HEK293T (cell line): ENCODE measurements at regions not wholly inside any gene's neighbourhood (a gene's known extent, or its start where the extent isn't known, plus 50 kb on each side); places are given as distances from the start of the nearest gene placed in this dataset.
"Not testable (repeated sequence)": the region's sequence is repeated elsewhere in the genome, so short reads cannot be mapped to it uniquely, and the experiment has no call there.

Source experiments
- CTCF ChIA-PET: fragments of 350-600 bp; formaldehyde crosslinking; extraction: SDS; loops from one replicate; lab custom pipeline; 2021; ENCODE audit warnings: antibody characterized with exemption, inconsistent platforms; lab: Yijun Ruan, JAX
- POLR2A ChIA-PET: fragments of 350-600 bp; formaldehyde crosslinking; extraction: SDS; loops from one replicate; lab custom pipeline; 2020; ENCODE audit warnings: antibody characterized with exemption, inconsistent platforms; lab: Yijun Ruan, JAX
- DNase-seq: peaks from one replicate; pipeline ENCODE4 v3.0.0; 2012; ENCODE audit warnings: mixed read lengths; ENCODE audit errors: extremely low spot score
- ARNT ChIP-seq: fragments of 450-650 bp; IDR thresholded peaks from 2 replicates; pipeline ENCODE4 v1.6.1; 2017; ENCODE audit warnings: mild to moderate bottlenecking
- BHLHE40 ChIP-seq: fragments of 450-650 bp; IDR thresholded peaks from 2 replicates; pipeline ENCODE4 v1.6.1; 2016; ENCODE audit warnings: mild to moderate bottlenecking, moderate library complexity, borderline replicate concordance
- CTBP1 ChIP-seq: fragments of 450-650 bp; IDR thresholded peaks from 2 replicates; pipeline ENCODE4 v1.6.1; 2016; ENCODE audit warnings: borderline replicate concordance
- ELF4 ChIP-seq: fragments of 450-650 bp; IDR thresholded peaks from 2 replicates; pipeline ENCODE4 v1.6.1; 2017; ENCODE audit warnings: antibody characterized with exemption
- FOXA1 ChIP-seq: fragments of 450-650 bp; IDR thresholded peaks from 2 replicates; pipeline ENCODE4 v1.6.1; 2016; ENCODE audit warnings: mild to moderate bottlenecking
- FOXK2 ChIP-seq: fragments of 450-650 bp; IDR thresholded peaks from 2 replicates; pipeline ENCODE4 v1.6.1; 2016; ENCODE audit warnings: mild to moderate bottlenecking
- FOXM1 ChIP-seq: fragments of 450-650 bp; IDR thresholded peaks from 2 replicates; pipeline ENCODE4 v1.6.1; 2017; ENCODE audit warnings: mild to moderate bottlenecking, borderline replicate concordance
- HDGF ChIP-seq: fragments of 450-650 bp; IDR thresholded peaks from 2 replicates; pipeline ENCODE4 v1.6.1; 2017; ENCODE audit warnings: antibody characterized with exemption, borderline replicate concordance
- L3MBTL2 ChIP-seq: fragments of 450-650 bp; conservative IDR thresholded peaks from 2 replicates; pipeline ENCODE4 v1.6.1; 2016; ENCODE audit warnings: mild to moderate bottlenecking
- LEF1 ChIP-seq: fragments of 450-650 bp; IDR thresholded peaks from 2 replicates; pipeline ENCODE4 v1.6.1; 2017; ENCODE audit warnings: mild to moderate bottlenecking, borderline replicate concordance
- NFRKB ChIP-seq: fragments of 450-650 bp; IDR thresholded peaks from 2 replicates; pipeline ENCODE4 v1.6.1; 2016; ENCODE audit warnings: mild to moderate bottlenecking, moderate library complexity
- SP1 ChIP-seq: fragments of 450-650 bp; IDR thresholded peaks from 2 replicates; pipeline ENCODE4 v1.6.1; 2017
- SUZ12 ChIP-seq: fragments of 450-650 bp; IDR thresholded peaks from 2 replicates; pipeline ENCODE4 v1.6.1; 2016; ENCODE audit warnings: mild to moderate bottlenecking
- TARDBP ChIP-seq: fragments of 450-650 bp; IDR thresholded peaks from 2 replicates; pipeline ENCODE4 v1.6.1; 2016
- ZNF384 ChIP-seq: fragments of 450-650 bp; IDR thresholded peaks from 2 replicates; pipeline ENCODE4 v1.6.1; 2016
- TF ChIP-seq, protein P1 (sequence below): fragments of 450-650 bp; IDR thresholded peaks from 2 replicates; pipeline ENCODE4 v1.6.1; 2016

DNA sequence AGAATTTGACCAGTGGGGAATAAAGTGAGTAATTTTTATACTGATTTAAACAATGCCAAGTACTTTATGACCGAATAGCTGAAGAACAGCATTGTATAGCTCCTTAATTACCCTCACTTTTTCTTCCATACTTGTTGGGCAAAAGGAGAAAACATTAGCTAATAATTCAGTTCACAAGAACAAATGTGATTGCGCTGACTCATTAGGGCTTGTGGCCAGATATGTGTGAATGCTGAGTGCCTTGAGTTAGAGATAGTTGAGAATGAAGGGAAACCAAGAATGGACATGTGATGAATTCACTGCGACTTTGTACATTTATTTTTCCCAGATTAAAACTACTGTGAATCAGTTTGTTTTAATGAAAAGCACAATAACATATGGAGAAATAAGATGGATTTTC is 669.4 kb downstream of the TFAP2A start:
- DNase-seq = no peak
- TF ChIP-seq NFRKB (no peak), HDGF (no peak), L3MBTL2 (no peak), FOXK2 (no peak), FOXA1 (no peak), BHLHE40 (no peak), TARDBP (no peak), LEF1 (no peak), ELF4 (no peak), SP1 (no peak), FOXM1 (no peak), ARNT (no peak), ZNF384 (no peak), CTBP1 (no peak), SUZ12 (no peak)
- TF ChIP-seq, protein P1, sequence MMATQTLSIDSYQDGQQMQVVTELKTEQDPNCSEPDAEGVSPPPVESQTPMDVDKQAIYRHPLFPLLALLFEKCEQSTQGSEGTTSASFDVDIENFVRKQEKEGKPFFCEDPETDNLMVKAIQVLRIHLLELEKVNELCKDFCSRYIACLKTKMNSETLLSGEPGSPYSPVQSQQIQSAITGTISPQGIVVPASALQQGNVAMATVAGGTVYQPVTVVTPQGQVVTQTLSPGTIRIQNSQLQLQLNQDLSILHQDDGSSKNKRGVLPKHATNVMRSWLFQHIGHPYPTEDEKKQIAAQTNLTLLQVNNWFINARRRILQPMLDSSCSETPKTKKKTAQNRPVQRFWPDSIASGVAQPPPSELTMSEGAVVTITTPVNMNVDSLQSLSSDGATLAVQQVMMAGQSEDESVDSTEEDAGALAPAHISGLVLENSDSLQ = no peak
- ChIA-PET CTCF (no interaction called here), POLR2A (no interaction called here)

- DNase-seq = no peak
- CTCF ChIA-PET = no interaction called here
- TF ChIP-seq TARDBP (no peak), FOXA1 (no peak), NFRKB (no peak), ZNF384 (no peak)
- POLR2A ChIA-PET = no interaction called here
Measured at GRCh38 chr6:9744119-9744518, 670.8 kb downstream of the TFAP2A start.

GRCh38 chr6:9732056-9732455 is 682.8 kb downstream of the TFAP2A start:
- TF ChIP-seq FOXK2 (no peak), BHLHE40 (no peak), ARNT (no peak), NFRKB (no peak), SP1 (no peak), FOXM1 (no peak), CTBP1 (no peak), ZNF384 (no peak), HDGF (no peak), ELF4 (no peak), SUZ12 (no peak), FOXA1 (no peak), LEF1 (no peak), TARDBP (no peak), L3MBTL2 (no peak)
- TF ChIP-seq, protein P1 = no peak
- ChIA-PET CTCF (no interaction called here), POLR2A (no interaction called here)
- no peak for DNase-seq

DNA sequence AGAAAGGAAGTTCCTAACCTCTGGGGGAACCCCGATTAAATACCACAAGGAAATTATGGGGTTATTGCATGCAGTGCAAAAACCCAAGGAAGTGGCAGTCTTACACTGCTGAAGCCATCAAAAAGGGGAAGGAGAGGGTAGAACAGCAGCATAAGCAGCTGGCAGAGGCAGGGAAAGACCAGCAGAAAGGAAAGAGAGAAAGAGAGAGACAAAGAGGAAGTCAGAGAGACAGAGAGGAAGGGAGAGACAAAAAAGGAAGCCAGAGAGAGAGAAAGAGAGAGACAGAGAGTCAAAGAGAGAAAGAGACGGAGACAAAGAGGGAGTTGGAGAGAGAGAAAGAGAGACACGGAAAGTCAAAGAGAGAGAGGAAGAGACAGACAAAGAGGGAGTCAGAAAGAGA is 689.1 kb downstream of the TFAP2A start:
- DNase-seq, POLR2A ChIA-PET, CTCF ChIA-PET: not testable (repeated sequence)

DNA sequence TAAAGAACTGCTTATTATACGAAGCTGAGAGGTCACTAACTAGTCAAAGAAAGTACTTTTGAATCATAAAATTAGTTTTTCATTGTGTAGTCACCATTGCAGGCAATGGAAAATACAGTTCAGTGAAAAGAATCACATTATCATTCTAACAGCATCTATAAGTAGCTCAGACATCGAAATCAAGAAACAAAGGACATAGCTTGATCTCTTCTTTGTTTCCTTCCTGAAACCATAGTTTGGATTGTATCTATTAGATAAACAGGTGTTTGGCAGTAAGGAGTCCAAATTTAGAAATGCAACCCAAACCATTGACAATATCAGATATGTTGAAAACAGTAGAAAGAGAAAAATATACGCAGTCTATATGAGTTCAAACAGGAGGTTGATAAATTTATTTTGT is 697.3 kb downstream of the TFAP2A start:
- no peak for DNase-seq
- CTCF ChIA-PET = no interaction called here
- POLR2A ChIA-PET = no interaction called here
- TF ChIP-seq CTBP1 (no peak), HDGF (no peak), ZNF384 (no peak), TARDBP (no peak), ARNT (no peak), FOXA1 (no peak), L3MBTL2 (no peak), SP1 (no peak), FOXK2 (no peak), SUZ12 (no peak), FOXM1 (no peak), LEF1 (no peak), ELF4 (no peak), BHLHE40 (no peak), NFRKB (no peak)
- TF ChIP-seq, protein P1 = no peak

DNA sequence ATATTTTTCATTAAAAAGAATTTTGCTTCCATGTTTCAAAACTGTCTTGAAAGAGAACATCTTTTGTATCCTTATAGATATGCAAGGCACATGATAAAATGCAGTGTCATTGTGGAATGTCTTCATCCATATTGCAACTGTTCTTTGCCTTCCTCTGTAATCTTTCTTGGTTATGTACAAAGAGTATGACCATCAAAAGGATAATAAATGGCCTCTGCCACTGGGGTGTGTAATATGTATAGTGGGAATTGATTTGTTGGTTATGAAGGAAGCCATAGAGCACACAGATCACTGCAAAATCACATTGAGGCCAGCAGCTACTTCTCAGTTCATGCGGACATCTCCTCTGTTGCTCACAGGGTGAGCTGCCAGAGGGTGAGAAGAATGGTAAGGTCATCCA is 703.5 kb downstream of the TFAP2A start:
- POLR2A ChIA-PET = no interaction called here

More for the DNA sequence above, 703.5 kb downstream of the TFAP2A start:
- CTCF ChIA-PET = no interaction called here
- DNase-seq = no peak
- TF ChIP-seq BHLHE40 (no peak), TARDBP (no peak), FOXK2 (no peak), ARNT (no peak), CTBP1 (no peak), ZNF384 (no peak), NFRKB (no peak), ELF4 (no peak), FOXM1 (no peak), L3MBTL2 (no peak), FOXA1 (no peak), SP1 (no peak), LEF1 (no peak), HDGF (no peak), SUZ12 (no peak)
- TF ChIP-seq, protein P1 = no peak
